Heart left ventricle (tissue), 13 donors: ENCODE measurements at regions not wholly inside any gene's neighbourhood (a gene's known extent, or its start where the extent isn't known, plus 50 kb on each side); places are given as distances from the start of the nearest gene placed in this dataset.

Experiments used
- CTCF ChIP-seq, 12 donors: fragments of 200-600 bp; sonication (generic) in 4 of 12; IDR thresholded peaks; one replicate each; pipeline versions ENCODE4 v1.5.0 to v1.8.0; 2018 to 2022; ENCODE audit warnings: antibody characterized with exemption in 12 of 12, mild to moderate bottlenecking in 5 of 12
- POLR2A ChIP-seq, 2 donors: fragments of 450-650 bp; IDR thresholded peaks; one replicate each; pipeline ENCODE4 v1.6.1; 2017; ENCODE audit warnings: antibody characterized with exemption in 2 of 2, mild to moderate bottlenecking in 2 of 2, moderate library complexity in 2 of 2
- donor health status: ischemic (EF 13 %, LVEDD 7.1; RV severe dilation, severe dysfunction).
- donor health status: DM: no; HTN: yes; CAD: no.
- donor health status: DM: no; HTN: no; CAD: no.
- donor health status: ischemic (EF 25% LVEDD 6.9; RV normal size, moderate dysfunction).
- donor health status: ischemic (EF 25% LVEDD 5.7; RV mildly dilated, moderate dysfunction).
- donor health status: ischemic (EF 35%, LVEDD 5.7; RV mildly dilated, moderate dysfunction).
- donor health status: nonischemic (EF 11% LVEDD 7.7; RV severe dilation, severe dysfunction).
- donor health status: DM: yes; HTN: yes; CAD: no.
- donor health status: PGD.
- donor health status: ischemic (EF 29% LVEDD 5.4; RV normal size, mild dysfunction).
- donor health status: nonischemic (EF 23%, LVEDD 6.1; RV moderate dilation, normal function).

DNA sequence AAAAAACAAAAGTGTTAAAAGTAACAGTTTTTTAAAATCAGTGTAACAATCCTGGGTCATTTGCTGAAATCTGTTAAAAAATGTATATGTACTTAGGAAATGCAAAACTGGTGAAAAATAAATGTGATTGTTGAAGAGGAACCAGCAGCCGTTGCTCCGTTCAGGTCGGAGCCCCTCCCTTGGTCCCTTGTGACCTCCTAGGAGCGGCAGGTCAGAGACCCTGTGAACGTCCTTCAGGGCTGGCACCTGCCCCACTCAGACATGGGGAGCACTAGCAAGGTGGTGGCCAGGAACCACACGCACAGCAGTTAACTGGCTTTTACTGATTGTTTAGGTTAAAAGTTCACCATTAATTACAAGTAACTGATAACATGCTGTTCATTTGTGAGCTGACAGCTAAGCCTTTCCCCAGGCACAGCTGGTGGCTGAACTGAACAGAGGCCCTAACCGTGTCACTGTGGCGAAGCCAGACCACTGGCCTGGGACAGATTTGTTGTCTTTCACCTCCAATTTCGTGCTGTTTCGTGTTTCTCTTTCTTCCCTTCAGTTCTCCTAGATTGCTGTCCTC, 159.2 kb upstream of the ALKAL2 start:
- TF ChIP-seq CTCF (IDR thresholded peaks at IDR 0.05) (no peak), POLR2A (IDR thresholded peaks at IDR 0.05) (no peak)
